WTC11 (cell line): ENCODE measurements at regions not wholly inside any gene's neighbourhood (a gene's known extent, or its start where the extent isn't known, plus 50 kb on each side); places are given as distances from the start of the nearest gene placed in this dataset.

Source experiments
- ATAC-seq: fragments of 200-7000 bp; cut with Tn5 transposase; 2 replicates; pipeline ENCODE4 v1.10.0; 2021; ENCODE audit warnings: mild to moderate bottlenecking, moderate library complexity
- CTCF ChIA-PET: fragments of 300-600 bp; sonication (Branson Sonifier 250); formaldehyde crosslinking; loops from one replicate; lab custom pipeline; 2021; ENCODE audit warnings: antibody characterized with exemption; lab: Charles Lee
- POLR2A ChIA-PET: fragments of 350-600 bp; sonication (Branson Sonifier 250); formaldehyde crosslinking; loops from one replicate; lab custom pipeline; 2021; ENCODE audit warnings: antibody characterized with exemption; lab: Charles Lee
- DNase-seq: peaks from one replicate; pipeline ENCODE4 v3.0.0; 2021; ENCODE audit warnings: low spot score
- H3K27ac Mint-ChIP-seq: 2 replicates; pipeline ENCODE4 v1.8.0; 2021; ENCODE audit warnings: mixed read lengths
- H3K27me3 Mint-ChIP-seq: 2 replicates; pipeline ENCODE4 v1.8.0; 2021; ENCODE audit warnings: low read depth, mild to moderate bottlenecking, moderate library complexity, mixed read lengths
- H3K36me3 Mint-ChIP-seq: 2 replicates; pipeline ENCODE4 v1.8.0; 2021; ENCODE audit warnings: mixed read lengths
- H3K4me1 Mint-ChIP-seq: 2 replicates; pipeline ENCODE4 v1.8.0; 2022; ENCODE audit warnings: mixed read lengths
- H3K4me3 Mint-ChIP-seq: 2 replicates; pipeline ENCODE4 v1.8.0; 2021; ENCODE audit warnings: mild to moderate bottlenecking, moderate library complexity, mixed read lengths
- H3K9me3 Mint-ChIP-seq: 2 replicates; pipeline ENCODE4 v1.8.0; 2021; ENCODE audit warnings: mixed read lengths
- AFF4 ChIP-seq: sonication (generic); formaldehyde crosslinking; IDR thresholded peaks from 2 replicates; pipeline ENCODE4 v1.8.1; 2023; ENCODE audit warnings: mild to moderate bottlenecking, missing genetic modification reagents, borderline replicate concordance
- ARID4B ChIP-seq: sonication (generic); formaldehyde crosslinking; IDR thresholded peaks from 2 replicates; pipeline ENCODE4 v1.8.0; 2023; ENCODE audit warnings: missing genetic modification reagents, mild to moderate bottlenecking, borderline replicate concordance
- CREB1 ChIP-seq: sonication (generic); formaldehyde crosslinking; IDR thresholded peaks from 2 replicates; pipeline ENCODE4 v1.8.0; 2023; ENCODE audit warnings: mild to moderate bottlenecking, missing genetic modification reagents
- ELF4 ChIP-seq: sonication (generic); formaldehyde crosslinking; IDR thresholded peaks from 2 replicates; pipeline ENCODE4 v1.8.1; 2022; ENCODE audit warnings: low read depth, mild to moderate bottlenecking, moderate library complexity, missing genetic modification reagents
- ESRRA ChIP-seq: sonication (generic); formaldehyde crosslinking; IDR thresholded peaks from 2 replicates; pipeline ENCODE4 v1.8.1; 2022; ENCODE audit warnings: mild to moderate bottlenecking, missing genetic modification reagents, borderline replicate concordance
- ETV6 ChIP-seq: sonication (generic); formaldehyde crosslinking; IDR thresholded peaks from 2 replicates; pipeline ENCODE4 v1.8.1; 2022; ENCODE audit warnings: mild to moderate bottlenecking, missing genetic modification reagents
- FOXK1 ChIP-seq: sonication (generic); formaldehyde crosslinking; IDR thresholded peaks from 2 replicates; pipeline ENCODE4 v1.8.0; 2022; ENCODE audit warnings: mild to moderate bottlenecking, moderate library complexity, missing genetic modification reagents
- GRHL2 ChIP-seq: fragments of 250-450 bp; sonication (Bioruptor Pico); IDR thresholded peaks from 2 replicates; pipeline ENCODE4 v1.8.0; 2022; ENCODE audit warnings: mild to moderate bottlenecking, moderate library complexity; ENCODE audit not compliant: insufficient replicate concordance, severe bottlenecking
- IRF1 ChIP-seq: sonication (generic); formaldehyde crosslinking; IDR thresholded peaks from 2 replicates; pipeline ENCODE4 v1.8.0; 2023; ENCODE audit warnings: missing genetic modification reagents
- JUN ChIP-seq: sonication (generic); formaldehyde crosslinking; IDR thresholded peaks from 2 replicates; pipeline ENCODE4 v1.8.0; 2023; ENCODE audit warnings: mild to moderate bottlenecking, missing genetic modification reagents
- KAT7 ChIP-seq: sonication (generic); formaldehyde crosslinking; IDR thresholded peaks from 2 replicates; pipeline ENCODE4 v1.8.1; 2023; ENCODE audit warnings: missing genetic modification reagents, mild to moderate bottlenecking, borderline replicate concordance
- MLX ChIP-seq: sonication (generic); formaldehyde crosslinking; IDR thresholded peaks from 2 replicates; pipeline ENCODE4 v1.8.1; 2023; ENCODE audit warnings: mild to moderate bottlenecking, missing genetic modification reagents, moderate library complexity
- SOX15 ChIP-seq: fragments of 250-450 bp; sonication (Bioruptor Pico); IDR thresholded peaks from 2 replicates; pipeline ENCODE4 v1.9.0; 2021; ENCODE audit warnings: mild to moderate bottlenecking
- ZNF396 ChIP-seq: fragments of 250-450 bp; sonication (Bioruptor Pico); IDR thresholded peaks from 2 replicates; pipeline ENCODE4 v1.8.0; 2021; ENCODE audit warnings: mild to moderate bottlenecking, moderate library complexity, borderline replicate concordance
- ZNF512 ChIP-seq: sonication (generic); formaldehyde crosslinking; IDR thresholded peaks from 2 replicates; pipeline ENCODE4 v1.8.1; 2022; ENCODE audit warnings: missing genetic modification reagents, borderline replicate concordance
- ZNF532 ChIP-seq: fragments of 250-450 bp; sonication (Bioruptor Pico); IDR thresholded peaks from 2 replicates; pipeline ENCODE4 v1.9.0; 2021; ENCODE audit warnings: mild to moderate bottlenecking, borderline replicate concordance

GRCh38 chr7:25735674-25736242 lies 416.2 kb upstream of the NFE2L3 start:
- ChIA-PET POLR2A (no interaction called here), CTCF (no interaction called here)
- H3K4me1 Mint-ChIP-seq: peaks cover 18% of the 10 kb centered on the region
- peaks cover 4% of the 10 kb centered on the region for H3K27me3 Mint-ChIP-seq
- no peak overlapping the region for H3K4me3 Mint-ChIP-seq
- ATAC-seq (no peak), DNase-seq (no peak)
- no peak overlapping the region for H3K27ac Mint-ChIP-seq
- H3K9me3 Mint-ChIP-seq: peaks cover 5% of the 10 kb centered on the region
- no peak for TF ChIP-seq GRHL2 (CRISPR knock-in tag)
- no peak for TF ChIP-seq SOX15
- TF ChIP-seq JUN (CRISPR knock-in tag): no peak
- no peak for TF ChIP-seq AFF4
- TF ChIP-seq MLX (CRISPR knock-in tag): no peak
- no peak for TF ChIP-seq ZNF532 (CRISPR knock-in tag)
- TF ChIP-seq ETV6: no peak
- TF ChIP-seq ESRRA (CRISPR knock-in tag): no peak
- TF ChIP-seq ELF4: no peak
- TF ChIP-seq FOXK1: no peak
- no peak for TF ChIP-seq ZNF512 (CRISPR knock-in tag)
- no peak for TF ChIP-seq ZNF396 (CRISPR knock-in tag)
- TF ChIP-seq KAT7 (CRISPR knock-in tag): no peak
- no peak for TF ChIP-seq ARID4B (CRISPR knock-in tag)
- TF ChIP-seq IRF1 (CRISPR knock-in tag): no peak
- TF ChIP-seq CREB1 (CRISPR knock-in tag): no peak
- H3K36me3 Mint-ChIP-seq: no peaks in the 10 kb centered on the region
